ENCODE measurements at regions not wholly inside any gene's neighbourhood (a gene's known extent, or its start where the extent isn't known, plus 50 kb on each side); places are given as distances from the start of the nearest gene placed in this dataset.

GRCh38 chr14:66311058-66311457 is 175.1 kb upstream of the CCDC196 start:
- H3K4me3 ChIP-seq (IDR thresholded peaks at IDR 0.05; ENCODE audit: insufficient read depth, low read depth, low read length), result no peak overlapping the region
- H2AFZ ChIP-seq (ENCODE audit: low read depth), result no peak overlapping the region
- no peak overlapping the region for H3K4me2 ChIP-seq
- no peaks in the 10 kb centered on the region for H3K4me1 ChIP-seq (ENCODE audit: low read depth, poor library complexity, severe bottlenecking)
- no peaks in the 10 kb centered on the region for H3K27me3 ChIP-seq (ENCODE audit: insufficient read depth, low read depth)
- H3K36me3 ChIP-seq (ENCODE audit: insufficient read depth), result no peaks in the 10 kb centered on the region
- H3K27ac ChIP-seq, result no peak overlapping the region
- no peaks in the 10 kb centered on the region for H4K20me1 ChIP-seq (ENCODE audit: insufficient read depth)
- TF ChIP-seq CTCF (conservative IDR thresholded peaks at IDR 0.05; ENCODE audit: low read depth, low read length), result no peak
- H3K9ac ChIP-seq, result no peak overlapping the region
- H3K79me2 ChIP-seq (ENCODE audit: insufficient read depth, low read depth), result no peaks in the 10 kb centered on the region

GRCh38 chr14:66311990-66312389 is 174.2 kb upstream of the CCDC196 start:
- Histone ChIP-seq H3K79me2 (ENCODE audit: insufficient read depth, low read depth) (no peaks in the 10 kb centered on the region), H3K4me1 (ENCODE audit: low read depth, poor library complexity, severe bottlenecking) (no peaks in the 10 kb centered on the region), H3K4me2 (no peak overlapping the region), H2AFZ (ENCODE audit: low read depth) (no peak overlapping the region), H3K27me3 (ENCODE audit: insufficient read depth, low read depth) (no peaks in the 10 kb centered on the region), H3K36me3 (ENCODE audit: insufficient read depth) (no peaks in the 10 kb centered on the region), H3K4me3 (IDR thresholded peaks at IDR 0.05; ENCODE audit: insufficient read depth, low read depth, low read length) (no peak overlapping the region), H3K27ac (no peak overlapping the region), H4K20me1 (ENCODE audit: insufficient read depth) (no peaks in the 10 kb centered on the region), H3K9ac (no peak overlapping the region)
- TF ChIP-seq CTCF (conservative IDR thresholded peaks at IDR 0.05; ENCODE audit: low read depth, low read length), result no peak

GRCh38 chr14:66312451-66312850 is 173.7 kb upstream of the CCDC196 start:
- Histone ChIP-seq H3K4me1 (ENCODE audit: low read depth, poor library complexity, severe bottlenecking) (no peaks in the 10 kb centered on the region), H3K4me3 (IDR thresholded peaks at IDR 0.05; ENCODE audit: insufficient read depth, low read depth, low read length) (no peak overlapping the region), H3K27ac (no peak overlapping the region), H3K27me3 (ENCODE audit: insufficient read depth, low read depth) (no peaks in the 10 kb centered on the region), H3K9ac (no peak overlapping the region), H3K4me2 (no peak overlapping the region), H3K79me2 (ENCODE audit: insufficient read depth, low read depth) (no peaks in the 10 kb centered on the region), H3K36me3 (ENCODE audit: insufficient read depth) (no peaks in the 10 kb centered on the region), H4K20me1 (ENCODE audit: insufficient read depth) (no peaks in the 10 kb centered on the region), H2AFZ (ENCODE audit: low read depth) (no peak overlapping the region)
- TF ChIP-seq CTCF (conservative IDR thresholded peaks at IDR 0.05; ENCODE audit: low read depth, low read length), result no peak

GRCh38 chr14:66315098-66315497 is 171.1 kb upstream of the CCDC196 start:
- no peak overlapping the region for H3K4me2 ChIP-seq
- H3K27me3 ChIP-seq (ENCODE audit: insufficient read depth, low read depth), result no peaks in the 10 kb centered on the region
- H3K36me3 ChIP-seq (ENCODE audit: insufficient read depth), result no peaks in the 10 kb centered on the region
- TF ChIP-seq CTCF (conservative IDR thresholded peaks at IDR 0.05; ENCODE audit: low read depth, low read length), result no peak
- H3K4me3 ChIP-seq (IDR thresholded peaks at IDR 0.05; ENCODE audit: insufficient read depth, low read depth, low read length), result no peak overlapping the region
- no peak overlapping the region for H2AFZ ChIP-seq (ENCODE audit: low read depth)
- no peaks in the 10 kb centered on the region for H3K79me2 ChIP-seq (ENCODE audit: insufficient read depth, low read depth)
- no peak overlapping the region for H3K27ac ChIP-seq
- H3K4me1 ChIP-seq (ENCODE audit: low read depth, poor library complexity, severe bottlenecking), result no peaks in the 10 kb centered on the region
- no peaks in the 10 kb centered on the region for H4K20me1 ChIP-seq (ENCODE audit: insufficient read depth)
- no peak overlapping the region for H3K9ac ChIP-seq

GRCh38 chr14:66315548-66315947 is 170.6 kb upstream of the CCDC196 start:
- H3K27me3 ChIP-seq (ENCODE audit: insufficient read depth, low read depth), result no peaks in the 10 kb centered on the region
- H3K9ac ChIP-seq, result no peak overlapping the region
- H2AFZ ChIP-seq (ENCODE audit: low read depth), result no peak overlapping the region
- H3K79me2 ChIP-seq (ENCODE audit: insufficient read depth, low read depth), result no peaks in the 10 kb centered on the region
- TF ChIP-seq CTCF (conservative IDR thresholded peaks at IDR 0.05; ENCODE audit: low read depth, low read length), result no peak
- H3K4me1 ChIP-seq (ENCODE audit: low read depth, poor library complexity, severe bottlenecking), result no peaks in the 10 kb centered on the region
- H3K4me3 ChIP-seq (IDR thresholded peaks at IDR 0.05; ENCODE audit: insufficient read depth, low read depth, low read length), result no peak overlapping the region
- H4K20me1 ChIP-seq (ENCODE audit: insufficient read depth), result no peaks in the 10 kb centered on the region
- H3K36me3 ChIP-seq (ENCODE audit: insufficient read depth), result no peaks in the 10 kb centered on the region
- no peak overlapping the region for H3K27ac ChIP-seq
- H3K4me2 ChIP-seq, result no peak overlapping the region

Data from KMS-11 (cell line).